HEK293T (cell line): ENCODE measurements at regions not wholly inside any gene's neighbourhood (a gene's known extent, or its start where the extent isn't known, plus 50 kb on each side); places are given as distances from the start of the nearest gene placed in this dataset.

Experiments
- ARNT ChIP-seq: fragments of 450-650 bp; IDR thresholded peaks from 2 replicates; pipeline ENCODE4 v1.6.1; 2017; ENCODE audit warnings: mild to moderate bottlenecking
- BHLHE40 ChIP-seq: fragments of 450-650 bp; IDR thresholded peaks from 2 replicates; pipeline ENCODE4 v1.6.1; 2016; ENCODE audit warnings: mild to moderate bottlenecking, moderate library complexity, borderline replicate concordance
- CTBP1 ChIP-seq: fragments of 450-650 bp; IDR thresholded peaks from 2 replicates; pipeline ENCODE4 v1.6.1; 2016; ENCODE audit warnings: borderline replicate concordance
- ELF4 ChIP-seq: fragments of 450-650 bp; IDR thresholded peaks from 2 replicates; pipeline ENCODE4 v1.6.1; 2017; ENCODE audit warnings: antibody characterized with exemption
- FOXA1 ChIP-seq: fragments of 450-650 bp; IDR thresholded peaks from 2 replicates; pipeline ENCODE4 v1.6.1; 2016; ENCODE audit warnings: mild to moderate bottlenecking
- FOXK2 ChIP-seq: fragments of 450-650 bp; IDR thresholded peaks from 2 replicates; pipeline ENCODE4 v1.6.1; 2016; ENCODE audit warnings: mild to moderate bottlenecking
- FOXM1 ChIP-seq: fragments of 450-650 bp; IDR thresholded peaks from 2 replicates; pipeline ENCODE4 v1.6.1; 2017; ENCODE audit warnings: mild to moderate bottlenecking, borderline replicate concordance
- L3MBTL2 ChIP-seq: fragments of 450-650 bp; conservative IDR thresholded peaks from 2 replicates; pipeline ENCODE4 v1.6.1; 2016; ENCODE audit warnings: mild to moderate bottlenecking
- LEF1 ChIP-seq: fragments of 450-650 bp; IDR thresholded peaks from 2 replicates; pipeline ENCODE4 v1.6.1; 2017; ENCODE audit warnings: mild to moderate bottlenecking, borderline replicate concordance
- NFRKB ChIP-seq: fragments of 450-650 bp; IDR thresholded peaks from 2 replicates; pipeline ENCODE4 v1.6.1; 2016; ENCODE audit warnings: mild to moderate bottlenecking, moderate library complexity
- SP1 ChIP-seq: fragments of 450-650 bp; IDR thresholded peaks from 2 replicates; pipeline ENCODE4 v1.6.1; 2017
- SUZ12 ChIP-seq: fragments of 450-650 bp; IDR thresholded peaks from 2 replicates; pipeline ENCODE4 v1.6.1; 2016; ENCODE audit warnings: mild to moderate bottlenecking
- TARDBP ChIP-seq: fragments of 450-650 bp; IDR thresholded peaks from 2 replicates; pipeline ENCODE4 v1.6.1; 2016
- TF ChIP-seq, protein P1 (sequence below): fragments of 450-650 bp; IDR thresholded peaks from 2 replicates; pipeline ENCODE4 v1.6.1; 2016

DNA sequence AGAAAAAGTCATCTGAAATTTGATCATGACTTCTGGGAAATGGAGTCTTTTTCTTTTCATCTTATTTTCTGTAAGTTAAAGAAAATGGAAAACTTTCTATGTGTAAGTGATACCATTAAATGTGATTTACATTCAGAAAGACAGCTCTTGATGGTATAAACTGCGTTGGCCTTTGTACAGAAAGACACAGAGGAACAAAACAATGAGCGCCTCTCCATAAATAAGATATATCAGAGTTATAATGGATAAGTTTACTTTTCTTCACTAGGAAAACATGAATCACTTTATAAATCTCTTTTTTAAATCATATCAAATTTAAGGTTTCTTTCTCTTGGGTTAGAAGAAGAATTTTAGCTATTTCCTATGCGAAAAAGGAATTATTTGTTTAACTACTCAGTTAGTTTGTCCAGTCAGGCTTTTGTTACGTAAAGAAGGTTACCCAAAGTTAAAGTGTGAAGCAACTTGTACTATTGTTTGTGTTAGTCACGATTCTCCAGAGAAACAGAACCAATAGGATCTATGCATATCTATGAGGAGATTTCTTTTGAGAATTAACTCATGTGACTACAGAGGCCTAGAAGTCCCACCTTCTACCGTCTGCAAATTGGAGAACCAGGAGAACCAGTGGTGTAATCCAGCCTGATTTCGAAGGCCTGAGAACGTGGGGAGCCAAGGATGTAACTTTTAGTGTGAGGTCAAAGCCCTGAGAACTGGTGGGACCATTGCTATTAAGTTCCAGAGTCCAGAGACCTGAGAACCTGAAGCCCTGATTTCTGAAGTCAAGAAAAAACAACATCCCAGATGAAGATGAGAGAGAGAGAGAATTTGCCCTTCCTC lies 295.4 kb upstream of the KCNJ16 start:
- TF ChIP-seq FOXK2 (no peak), BHLHE40 (no peak), SP1 (no peak), TARDBP (no peak), L3MBTL2 (no peak), LEF1 (no peak), NFRKB (no peak), FOXA1 (no peak), FOXM1 (no peak), CTBP1 (no peak), ELF4 (no peak), ARNT (no peak), SUZ12 (no peak)
- TF ChIP-seq, protein P1, sequence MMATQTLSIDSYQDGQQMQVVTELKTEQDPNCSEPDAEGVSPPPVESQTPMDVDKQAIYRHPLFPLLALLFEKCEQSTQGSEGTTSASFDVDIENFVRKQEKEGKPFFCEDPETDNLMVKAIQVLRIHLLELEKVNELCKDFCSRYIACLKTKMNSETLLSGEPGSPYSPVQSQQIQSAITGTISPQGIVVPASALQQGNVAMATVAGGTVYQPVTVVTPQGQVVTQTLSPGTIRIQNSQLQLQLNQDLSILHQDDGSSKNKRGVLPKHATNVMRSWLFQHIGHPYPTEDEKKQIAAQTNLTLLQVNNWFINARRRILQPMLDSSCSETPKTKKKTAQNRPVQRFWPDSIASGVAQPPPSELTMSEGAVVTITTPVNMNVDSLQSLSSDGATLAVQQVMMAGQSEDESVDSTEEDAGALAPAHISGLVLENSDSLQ, result no peak
